ENCODE measurements at regions not wholly inside any gene's neighbourhood (a gene's known extent, or its start where the extent isn't known, plus 50 kb on each side); places are given as distances from the start of the nearest gene placed in this dataset.
"Not testable (repeated sequence)": the region's sequence is repeated elsewhere in the genome, so short reads cannot be mapped to it uniquely, and the experiment has no call there.

DNA sequence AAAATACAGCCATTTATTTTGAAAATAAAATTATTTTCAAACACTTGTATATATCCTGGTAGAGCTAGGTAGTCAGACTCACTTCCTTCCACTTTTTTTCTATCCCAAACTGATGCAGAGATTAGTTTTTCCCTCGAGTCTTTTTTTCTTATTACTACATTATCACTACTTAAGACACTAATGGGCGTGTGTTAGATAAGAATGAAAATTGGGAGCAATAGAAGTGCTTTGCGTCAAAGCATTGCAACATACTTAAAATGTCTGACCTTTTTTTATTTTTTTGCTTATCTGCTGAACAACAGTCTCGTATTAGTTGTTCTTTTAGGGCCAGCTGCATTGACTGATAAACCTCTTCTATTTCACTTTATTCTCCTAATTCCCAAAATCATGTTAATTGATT is 1278.7 kb downstream of the CDH12 start:
- TF ChIP-seq, protein P1, sequence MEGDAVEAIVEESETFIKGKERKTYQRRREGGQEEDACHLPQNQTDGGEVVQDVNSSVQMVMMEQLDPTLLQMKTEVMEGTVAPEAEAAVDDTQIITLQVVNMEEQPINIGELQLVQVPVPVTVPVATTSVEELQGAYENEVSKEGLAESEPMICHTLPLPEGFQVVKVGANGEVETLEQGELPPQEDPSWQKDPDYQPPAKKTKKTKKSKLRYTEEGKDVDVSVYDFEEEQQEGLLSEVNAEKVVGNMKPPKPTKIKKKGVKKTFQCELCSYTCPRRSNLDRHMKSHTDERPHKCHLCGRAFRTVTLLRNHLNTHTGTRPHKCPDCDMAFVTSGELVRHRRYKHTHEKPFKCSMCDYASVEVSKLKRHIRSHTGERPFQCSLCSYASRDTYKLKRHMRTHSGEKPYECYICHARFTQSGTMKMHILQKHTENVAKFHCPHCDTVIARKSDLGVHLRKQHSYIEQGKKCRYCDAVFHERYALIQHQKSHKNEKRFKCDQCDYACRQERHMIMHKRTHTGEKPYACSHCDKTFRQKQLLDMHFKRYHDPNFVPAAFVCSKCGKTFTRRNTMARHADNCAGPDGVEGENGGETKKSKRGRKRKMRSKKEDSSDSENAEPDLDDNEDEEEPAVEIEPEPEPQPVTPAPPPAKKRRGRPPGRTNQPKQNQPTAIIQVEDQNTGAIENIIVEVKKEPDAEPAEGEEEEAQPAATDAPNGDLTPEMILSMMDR (IDR thresholded peaks at IDR 0.05): no peak
- no peak for TF ChIP-seq ZFX (IDR thresholded peaks at IDR 0.05; ENCODE audit: borderline replicate concordance)
- no peak overlapping the region for H3K27ac ChIP-seq

DNA sequence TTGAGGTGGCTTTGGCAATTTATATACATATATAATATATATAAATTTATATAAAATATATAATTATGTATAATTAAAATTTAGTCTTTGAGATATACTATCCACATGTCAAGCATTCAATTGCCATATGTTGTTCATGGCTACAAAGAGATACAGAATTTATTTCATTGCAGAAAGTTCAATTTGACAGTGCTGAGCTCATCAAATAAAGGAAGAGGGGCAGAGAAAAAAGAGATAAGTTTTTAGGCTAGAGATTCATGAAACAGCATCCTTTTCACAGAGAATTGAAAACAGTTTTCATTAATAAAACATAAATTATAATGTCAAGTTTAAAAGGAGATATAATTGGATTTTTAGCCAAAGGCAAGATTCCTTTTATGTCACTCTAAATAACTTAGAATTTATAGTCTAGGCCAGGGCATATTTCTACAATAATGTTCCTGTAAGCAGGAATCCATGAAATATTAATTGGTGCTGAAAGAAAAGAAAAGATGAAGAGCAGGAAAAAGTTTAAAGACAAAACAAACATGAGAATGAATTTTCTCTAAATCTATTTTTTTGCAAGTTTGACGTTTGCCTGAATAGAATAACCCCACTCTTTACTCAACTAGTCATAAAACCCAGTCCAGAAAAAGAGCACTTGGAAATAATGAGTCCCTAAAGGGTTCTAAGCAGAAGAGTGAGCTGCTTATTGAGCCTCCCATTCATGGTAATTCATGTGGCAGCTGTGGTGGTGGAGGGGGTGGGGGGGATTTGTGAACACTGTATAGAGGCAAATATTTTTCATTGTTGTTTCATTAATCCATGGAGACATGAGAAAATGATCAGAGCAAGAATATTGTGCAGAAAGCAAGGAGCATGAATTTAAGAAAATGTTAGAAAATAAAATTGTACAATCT is 1279.5 kb downstream of the CDH12 start:
- TF ChIP-seq, protein P1 (IDR thresholded peaks at IDR 0.05): no peak
- TF ChIP-seq ZFX (IDR thresholded peaks at IDR 0.05; ENCODE audit: borderline replicate concordance): no peak
- H3K27ac ChIP-seq: no peak overlapping the region

DNA sequence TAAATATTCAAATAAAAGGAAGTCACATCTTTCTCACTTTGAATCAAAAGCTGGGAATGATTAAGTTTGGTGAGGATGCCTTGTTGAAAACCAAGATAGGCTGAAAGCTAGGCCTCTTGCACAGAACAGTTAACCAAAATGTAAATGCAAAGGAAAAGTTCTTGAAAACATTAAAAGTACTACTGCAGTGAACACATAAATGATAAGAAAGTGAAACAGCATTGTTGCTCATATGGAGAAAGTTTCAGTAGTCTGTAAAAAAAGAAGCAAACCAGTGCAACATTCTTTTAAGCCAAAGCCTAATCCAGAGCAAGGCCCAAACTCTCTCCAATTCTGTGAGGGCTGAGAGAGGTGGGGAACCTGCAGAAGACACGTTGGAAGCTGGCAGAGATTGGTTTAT is 1281.9 kb downstream of the CDH12 start:
- not testable (repeated sequence) for H3K27ac ChIP-seq

DNA sequence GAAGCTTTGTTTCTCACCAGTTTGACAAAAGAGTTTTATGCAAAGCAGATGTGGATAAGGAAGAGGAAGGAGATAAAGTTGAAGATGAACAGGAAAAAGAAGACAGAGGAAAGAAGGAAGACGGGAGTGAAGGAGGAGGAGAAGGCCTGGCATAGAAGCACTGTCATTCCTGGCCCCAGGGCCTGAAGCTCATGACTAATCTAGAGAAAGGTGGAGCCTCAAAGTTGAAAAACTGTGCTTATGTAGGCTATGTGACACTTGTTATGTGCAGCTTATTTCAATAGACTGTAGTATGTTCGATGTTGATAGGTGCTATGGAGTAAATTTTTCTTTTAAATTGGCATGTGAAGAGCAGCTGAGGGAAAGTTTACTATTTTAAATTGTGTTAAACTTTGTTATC is 1294.0 kb downstream of the CDH12 start:
- not testable (repeated sequence) for H3K27ac ChIP-seq

DNA sequence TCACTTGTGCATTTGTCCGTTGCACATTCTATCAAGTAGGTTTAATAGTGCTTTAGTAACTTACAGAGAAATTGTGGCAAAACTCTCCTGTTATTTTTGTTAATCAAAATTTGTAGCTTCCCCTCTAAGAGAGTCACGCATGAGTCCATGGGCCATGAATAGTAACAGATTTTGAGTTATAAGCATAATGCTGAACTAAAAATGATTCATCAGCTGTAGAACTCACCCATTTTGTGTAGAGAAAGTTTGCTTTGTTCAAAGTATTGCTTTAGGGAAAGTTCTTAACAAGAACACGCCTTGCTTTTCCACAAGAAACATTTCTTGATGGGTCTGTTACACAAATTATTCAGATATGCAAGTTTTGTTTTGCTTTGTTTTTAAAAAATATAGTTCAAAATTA is 1300.9 kb downstream of the CDH12 start:
- H3K27ac ChIP-seq: not testable (repeated sequence)

DNA sequence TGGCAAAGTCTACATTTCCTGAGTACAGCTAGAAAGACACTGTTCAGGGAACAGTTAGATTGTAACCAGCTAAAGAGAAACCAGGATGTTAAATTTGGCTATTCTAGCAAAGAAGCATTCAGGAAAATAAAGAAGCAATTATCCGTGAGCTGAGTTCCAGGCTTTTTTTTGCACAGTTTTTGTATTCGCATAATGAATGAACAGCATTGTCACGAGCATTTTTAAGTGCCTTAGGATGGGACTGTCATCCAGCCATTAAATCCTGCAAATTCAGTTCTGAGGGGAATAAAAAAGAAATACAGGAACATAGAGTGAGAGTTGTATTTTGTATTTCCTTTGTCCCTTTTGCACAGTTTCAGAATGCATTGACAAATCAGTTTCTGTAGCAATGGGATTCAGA is 1302.2 kb downstream of the CDH12 start:
- H3K27ac ChIP-seq: not testable (repeated sequence)

DNA sequence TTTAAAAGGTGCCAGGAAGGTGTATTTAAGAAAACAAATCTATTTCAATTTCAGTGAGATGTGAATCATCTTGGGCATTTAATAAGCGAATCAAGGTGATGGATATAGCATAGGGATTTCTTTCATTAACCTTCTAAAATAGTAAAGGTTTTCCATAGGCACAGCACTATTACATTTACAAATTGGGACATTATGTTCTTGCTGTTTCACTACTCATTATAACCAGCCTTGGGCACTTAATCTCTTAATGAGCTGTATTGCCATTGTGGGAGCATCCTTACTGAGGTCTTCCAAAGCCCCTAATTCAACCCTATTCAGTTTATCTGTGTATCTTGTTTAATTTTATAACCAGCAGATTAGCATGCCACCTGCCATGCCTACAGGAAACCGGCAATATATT is 1305.5 kb downstream of the CDH12 start:
- H3K27ac ChIP-seq: not testable (repeated sequence)

DNA sequence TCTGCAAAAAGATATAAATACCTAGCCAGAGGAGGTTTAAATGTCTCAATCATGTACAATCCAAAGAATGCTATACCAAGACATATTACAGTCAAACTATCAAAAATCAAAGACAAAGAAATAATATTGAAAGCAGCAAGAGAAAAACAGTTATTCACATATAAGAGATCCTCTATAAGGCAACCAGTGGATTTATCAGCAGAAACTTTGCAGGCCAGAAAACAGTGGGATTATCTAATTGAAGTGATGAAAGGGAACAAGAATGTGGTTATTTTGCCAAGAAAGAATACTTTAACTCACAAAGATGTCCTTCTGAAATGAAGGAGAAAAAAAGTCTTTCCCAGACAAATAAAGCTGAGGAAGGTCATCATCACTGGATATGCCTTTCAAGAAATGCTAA is 1318.0 kb downstream of the CDH12 start:
- H3K27ac ChIP-seq: not testable (repeated sequence)

DNA sequence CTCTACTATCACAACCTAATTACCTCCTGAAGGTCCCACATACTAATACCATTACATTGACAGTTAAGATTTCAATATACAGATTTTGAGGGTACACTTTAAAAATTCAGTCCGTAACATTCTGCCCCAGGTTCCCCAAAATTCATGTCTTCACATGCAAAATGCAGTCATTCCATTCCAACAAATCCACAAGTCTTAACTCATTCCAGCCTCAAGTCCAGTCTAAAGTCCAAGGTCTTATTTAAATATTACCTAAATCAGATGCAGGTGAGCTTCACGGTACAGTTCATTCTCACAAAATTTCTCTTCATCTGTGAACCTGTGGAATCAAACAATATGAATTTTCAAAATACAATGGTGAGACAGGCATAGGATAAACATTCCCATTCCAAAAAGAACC is 1332.0 kb downstream of the CDH12 start:
- peak overlapping the region; percentile 25 for H3K27ac ChIP-seq

DNA sequence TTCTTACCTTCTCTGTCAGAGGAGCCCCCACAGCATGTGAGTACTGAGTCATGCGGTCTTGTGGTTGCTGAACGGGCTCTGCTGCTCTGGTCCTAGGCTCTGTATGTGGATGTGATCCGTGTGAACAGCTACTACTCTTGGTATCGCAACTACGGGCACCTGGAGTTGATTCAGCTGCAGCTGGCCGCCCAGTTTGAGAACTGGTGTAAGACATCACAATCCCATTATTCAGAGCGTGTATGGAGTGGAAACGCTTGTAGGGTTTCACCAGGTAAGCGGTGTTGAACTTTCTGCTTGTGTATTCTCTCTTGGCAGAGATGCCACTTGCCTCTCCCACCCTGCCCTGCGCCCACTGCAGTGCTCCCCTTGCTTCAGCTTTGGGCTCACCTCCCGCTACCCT is 1356.2 kb downstream of the CDH12 start:
- H3K27ac ChIP-seq: not testable (repeated sequence)

DNA sequence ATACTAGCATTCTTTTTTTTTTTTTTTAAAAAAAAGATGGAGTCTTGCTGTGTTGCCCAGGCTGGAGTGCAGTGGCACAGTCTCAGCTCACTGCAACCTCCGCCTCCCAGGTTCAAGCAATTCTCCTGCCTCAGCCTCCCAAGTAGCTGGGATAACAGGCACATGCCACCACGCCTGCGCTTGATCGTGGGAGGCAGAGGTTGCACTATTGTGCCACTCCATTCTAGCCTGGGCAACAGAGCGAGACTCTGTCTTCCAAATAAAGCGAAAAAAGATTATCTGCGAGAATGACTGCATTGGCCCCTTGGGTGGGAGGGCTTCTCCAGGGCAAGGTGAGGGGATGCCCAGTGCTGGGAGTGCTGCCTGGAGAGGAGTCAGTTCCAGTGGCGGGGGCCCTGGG is 1357.1 kb downstream of the CDH12 start:
- not testable (repeated sequence) for H3K27ac ChIP-seq

DNA sequence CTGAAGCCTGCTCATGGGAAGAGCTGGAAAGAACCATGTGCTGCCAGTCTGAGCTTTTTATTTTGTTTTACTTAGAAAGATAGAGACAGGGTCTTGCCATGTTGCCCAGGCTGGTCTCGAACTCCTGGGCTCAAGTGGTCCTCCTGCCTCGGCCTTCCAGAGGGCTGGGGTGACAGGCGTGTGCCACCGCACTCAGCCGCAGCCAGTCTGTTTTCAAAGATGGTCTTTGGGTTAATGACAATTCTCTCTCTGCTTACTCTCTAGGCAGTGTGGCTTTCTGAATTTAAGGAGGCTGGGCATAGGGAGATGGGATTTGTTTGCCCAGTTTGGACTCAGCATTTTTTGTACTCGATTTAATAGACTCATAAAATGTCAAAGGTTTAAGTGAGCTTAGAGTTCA is 1357.9 kb downstream of the CDH12 start:
- H3K27ac ChIP-seq: not testable (repeated sequence)

DNA sequence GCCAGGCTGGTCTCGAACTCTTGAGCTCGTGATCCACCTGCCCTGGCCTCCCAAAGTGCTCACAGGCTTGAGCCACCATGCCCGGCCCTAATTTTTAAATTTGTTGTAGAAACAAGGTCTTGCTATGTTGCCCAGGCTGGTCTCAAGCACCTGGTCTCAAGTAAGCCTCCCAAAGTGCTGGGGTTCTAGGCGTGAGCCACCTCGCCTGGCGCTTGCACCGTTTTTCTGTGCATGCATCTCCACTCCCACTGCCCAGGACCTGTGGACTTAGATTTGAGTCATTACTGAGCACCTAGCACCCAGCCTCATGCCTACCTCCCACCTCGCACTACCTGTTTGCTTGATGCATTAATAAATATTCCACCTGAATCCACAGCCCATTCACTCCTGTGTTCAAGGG is 1359.1 kb downstream of the CDH12 start:
- not testable (repeated sequence) for H3K27ac ChIP-seq

DNA sequence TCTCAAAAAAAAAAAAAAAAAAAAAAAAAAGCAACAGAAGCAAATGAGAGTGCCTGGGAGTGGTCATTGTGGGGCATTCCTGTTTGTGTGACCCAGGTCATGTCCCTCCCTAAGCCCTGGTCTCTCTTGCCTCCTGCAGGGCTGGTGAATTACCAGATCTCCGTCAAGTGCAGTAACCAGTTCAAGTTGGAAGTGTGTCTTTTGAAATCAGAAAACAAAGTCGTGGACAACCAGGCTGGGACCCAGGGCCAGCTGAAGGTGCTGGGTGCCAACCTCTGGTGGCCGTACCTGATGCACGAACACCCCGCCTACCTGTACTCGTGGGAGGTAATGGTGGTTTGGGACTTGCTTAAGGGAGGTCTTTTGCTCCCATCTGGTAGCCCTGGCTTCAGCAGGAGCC is 1362.0 kb downstream of the CDH12 start:
- not testable (repeated sequence) for H3K27ac ChIP-seq

DNA sequence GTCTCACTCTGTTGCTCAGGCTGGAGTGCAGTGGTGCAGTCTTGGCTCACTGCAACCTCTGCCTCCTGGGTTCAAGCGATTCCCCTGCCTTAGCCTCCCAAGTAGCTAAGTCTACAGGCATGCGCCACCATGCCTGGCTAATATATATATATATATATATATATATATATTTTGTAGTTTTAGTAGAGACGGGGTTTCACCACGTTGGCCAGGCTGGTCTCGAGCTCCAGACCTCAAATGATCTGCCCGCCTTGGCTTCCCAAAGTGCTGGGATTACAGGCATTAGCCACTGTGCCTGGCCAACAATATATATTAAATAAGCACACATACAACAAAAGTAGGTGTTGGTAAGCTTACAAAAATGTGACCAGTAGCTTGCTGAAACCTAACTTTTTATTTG is 1364.3 kb downstream of the CDH12 start:
- H3K27ac ChIP-seq: not testable (repeated sequence)
